Skeletal muscle satellite cell (primary cell): ENCODE measurements at regions not wholly inside any gene's neighbourhood (a gene's known extent, or its start where the extent isn't known, plus 50 kb on each side); places are given as distances from the start of the nearest gene placed in this dataset.

Experiments
- H3K27me3 ChIP-seq: 2 replicates; pipeline ENCODE4 v1.7.0; 2013; ENCODE audit warnings: low read length; ENCODE audit not compliant: control insufficient read depth, insufficient read depth
- H3K36me3 ChIP-seq: 2 replicates; pipeline ENCODE4 v1.7.0; 2013; ENCODE audit warnings: mild to moderate bottlenecking, control low read depth, low read length; ENCODE audit not compliant: insufficient read depth
- H3K4me1 ChIP-seq: 2 replicates; pipeline ENCODE4 v1.7.0; 2013; ENCODE audit warnings: low read length; ENCODE audit not compliant: control insufficient read depth, insufficient read depth
- H3K4me2 ChIP-seq: 2 replicates; pipeline ENCODE4 v1.7.0; 2013; ENCODE audit warnings: mild to moderate bottlenecking, low read length
- H3K4me3 ChIP-seq: 2 replicates; pipeline ENCODE4 v1.7.0; 2013; ENCODE audit warnings: low read length
- H3K9ac ChIP-seq: 2 replicates; pipeline ENCODE4 v1.7.0; 2013; ENCODE audit warnings: mild to moderate bottlenecking, low read depth, low read length, moderate library complexity
- H3K9me3 ChIP-seq: replicated peaks from 2 replicates; pipeline ENCODE4 v1.7.0; 2013; ENCODE audit warnings: mild to moderate bottlenecking, control low read depth, low read length

GRCh38 chr6:164495882-164496495 lies 813.4 kb downstream of the C6orf118 start:
- H3K9ac ChIP-seq: no peak overlapping the region
- H3K36me3 ChIP-seq: no peaks in the 10 kb centered on the region
- no peaks in the 10 kb centered on the region for H3K4me1 ChIP-seq
- no peak overlapping the region for H3K4me3 ChIP-seq
- H3K9me3 ChIP-seq: no peaks in the 10 kb centered on the region
- H3K27me3 ChIP-seq: no peaks in the 10 kb centered on the region
- H3K4me2 ChIP-seq: no peak overlapping the region

GRCh38 chr6:164478426-164478825 lies 831.0 kb downstream of the C6orf118 start:
- H3K27me3 ChIP-seq: no peaks in the 10 kb centered on the region
- H3K4me1 ChIP-seq: peaks cover 3% of the 10 kb centered on the region
- no peak overlapping the region for H3K4me3 ChIP-seq
- no peaks in the 10 kb centered on the region for H3K36me3 ChIP-seq
- H3K4me2 ChIP-seq: no peak overlapping the region
- H3K9me3 ChIP-seq: no peaks in the 10 kb centered on the region
- no peak overlapping the region for H3K9ac ChIP-seq

- Histone ChIP-seq H3K9me3 (no peaks in the 10 kb centered on the region), H3K4me3 (no peak overlapping the region), H3K4me1 (peaks cover 3% of the 10 kb centered on the region), H3K9ac (no peak overlapping the region), H3K27me3 (no peaks in the 10 kb centered on the region), H3K4me2 (no peak overlapping the region), H3K36me3 (no peaks in the 10 kb centered on the region)
Observed at GRCh38 chr6:164477790-164478189, 831.6 kb downstream of the C6orf118 start.

GRCh38 chr6:164477101-164477500 lies 832.3 kb downstream of the C6orf118 start:
- Histone ChIP-seq H3K9ac (no peak overlapping the region), H3K36me3 (no peaks in the 10 kb centered on the region), H3K9me3 (no peaks in the 10 kb centered on the region), H3K27me3 (no peaks in the 10 kb centered on the region), H3K4me1 (peaks cover 3% of the 10 kb centered on the region), H3K4me3 (no peak overlapping the region), H3K4me2 (no peak overlapping the region)

- no peaks in the 10 kb centered on the region for H3K36me3 ChIP-seq
- no peak overlapping the region for H3K9ac ChIP-seq
- H3K27me3 ChIP-seq: no peaks in the 10 kb centered on the region
Observed at GRCh38 chr6:164469276-164469949, 840.0 kb downstream of the C6orf118 start.

GRCh38 chr6:164455835-164456234 lies 853.6 kb downstream of the C6orf118 start:
- Histone ChIP-seq H3K4me3 (no peak overlapping the region), H3K4me2 (no peak overlapping the region), H3K4me1 (no peaks in the 10 kb centered on the region), H3K27me3 (no peaks in the 10 kb centered on the region), H3K9me3 (no peaks in the 10 kb centered on the region), H3K9ac (no peak overlapping the region), H3K36me3 (no peaks in the 10 kb centered on the region)

More at GRCh38 chr6:164469276-164469949, 840.0 kb downstream of the C6orf118 start:
- no peaks in the 10 kb centered on the region for H3K4me1 ChIP-seq
- H3K9me3 ChIP-seq: no peaks in the 10 kb centered on the region
- no peak overlapping the region for H3K4me3 ChIP-seq
- no peak overlapping the region for H3K4me2 ChIP-seq

GRCh38 chr6:164453835-164454234 lies 855.6 kb downstream of the C6orf118 start:
- Histone ChIP-seq H3K4me2 (no peak overlapping the region), H3K4me1 (no peaks in the 10 kb centered on the region), H3K9me3 (no peaks in the 10 kb centered on the region), H3K4me3 (no peak overlapping the region), H3K36me3 (no peaks in the 10 kb centered on the region), H3K27me3 (no peaks in the 10 kb centered on the region), H3K9ac (no peak overlapping the region)

GRCh38 chr6:164442572-164442971 lies 866.8 kb downstream of the C6orf118 start:
- Histone ChIP-seq H3K36me3 (no peaks in the 10 kb centered on the region), H3K9ac (no peak overlapping the region), H3K4me1 (no peaks in the 10 kb centered on the region), H3K4me2 (no peak overlapping the region), H3K27me3 (no peaks in the 10 kb centered on the region), H3K4me3 (no peak overlapping the region), H3K9me3 (no peaks in the 10 kb centered on the region)

- no peak overlapping the region for H3K4me3 ChIP-seq
- H3K4me1 ChIP-seq: no peaks in the 10 kb centered on the region
- H3K36me3 ChIP-seq: no peaks in the 10 kb centered on the region
- no peak overlapping the region for H3K4me2 ChIP-seq
- H3K27me3 ChIP-seq: no peaks in the 10 kb centered on the region
- no peak overlapping the region for H3K9ac ChIP-seq
- no peaks in the 10 kb centered on the region for H3K9me3 ChIP-seq
Observed at GRCh38 chr6:164439331-164439730, 870.1 kb downstream of the C6orf118 start.

- no peaks in the 10 kb centered on the region for H3K27me3 ChIP-seq
- no peaks in the 10 kb centered on the region for H3K36me3 ChIP-seq
- H3K9me3 ChIP-seq: no peaks in the 10 kb centered on the region
- no peak overlapping the region for H3K4me2 ChIP-seq
- no peak overlapping the region for H3K9ac ChIP-seq
- H3K4me1 ChIP-seq: no peaks in the 10 kb centered on the region
- H3K4me3 ChIP-seq: no peak overlapping the region
Observed at GRCh38 chr6:164436976-164437375, 872.4 kb downstream of the C6orf118 start.

GRCh38 chr6:164427728-164428402 lies 881.5 kb downstream of the C6orf118 start:
- H3K4me2 ChIP-seq: no peak overlapping the region
- no peaks in the 10 kb centered on the region for H3K9me3 ChIP-seq
- H3K4me3 ChIP-seq: no peak overlapping the region
- H3K4me1 ChIP-seq: no peaks in the 10 kb centered on the region
- H3K9ac ChIP-seq: no peak overlapping the region
- H3K27me3 ChIP-seq: no peaks in the 10 kb centered on the region
- H3K36me3 ChIP-seq: no peaks in the 10 kb centered on the region
